H9 (cell line): ENCODE measurements at regions not wholly inside any gene's neighbourhood (a gene's known extent, or its start where the extent isn't known, plus 50 kb on each side); places are given as distances from the start of the nearest gene placed in this dataset.

Source experiments
- DNase-seq: peaks from one replicate; pipeline ENCODE4 v3.0.0-alpha.2; 2017
- H2AFZ ChIP-seq: one replicate; pipeline ENCODE4 v1.6.1; 2013; ENCODE audit warnings: mild to moderate bottlenecking, low read length, control low read depth, moderate library complexity
- H2AK5ac ChIP-seq: 2 replicates; pipeline ENCODE4 v1.6.1; 2013; ENCODE audit warnings: low read length, control low read depth, mixed read lengths; ENCODE audit not compliant: insufficient read length
- H2BK120ac ChIP-seq: one replicate; pipeline ENCODE4 v1.6.1; 2013; ENCODE audit warnings: low read depth, mild to moderate bottlenecking, low read length, control low read depth, inconsistent platforms; ENCODE audit not compliant: poor library complexity, severe bottlenecking
- H2BK12ac ChIP-seq: 2 replicates; pipeline ENCODE4 v1.6.1; 2013; ENCODE audit warnings: low read length, control low read depth, mixed read lengths, low read depth; ENCODE audit not compliant: insufficient read length
- H2BK15ac ChIP-seq: 2 replicates; pipeline ENCODE4 v1.6.1; 2013; ENCODE audit warnings: low read depth, low read length, control low read depth
- H2BK20ac ChIP-seq: one replicate; pipeline ENCODE4 v1.6.1; 2013; ENCODE audit warnings: low read depth, mild to moderate bottlenecking, low read length, control low read depth, inconsistent platforms; ENCODE audit not compliant: poor library complexity, severe bottlenecking
- H2BK5ac ChIP-seq: 2 replicates; pipeline ENCODE4 v1.6.1; 2013; ENCODE audit warnings: low read length, control low read depth, mixed read lengths; ENCODE audit not compliant: insufficient read length
- H3K14ac ChIP-seq: 2 replicates; pipeline ENCODE4 v1.6.1; 2013; ENCODE audit warnings: low read length, control low read depth; ENCODE audit not compliant: insufficient read depth
- H3K18ac ChIP-seq: 2 replicates; pipeline ENCODE4 v1.6.1; 2013; ENCODE audit warnings: low read depth, mild to moderate bottlenecking, mixed read lengths, low read length, control low read depth; ENCODE audit not compliant: insufficient read length
- H3K23ac ChIP-seq: 2 replicates; pipeline ENCODE4 v1.6.1; 2013; ENCODE audit warnings: low read length, control low read depth, mixed read lengths, low read depth; ENCODE audit not compliant: insufficient read length
- H3K23me2 ChIP-seq: 2 replicates; pipeline ENCODE4 v1.6.1; 2013; ENCODE audit warnings: low read depth, mild to moderate bottlenecking, mixed read lengths, low read length, control low read depth; ENCODE audit not compliant: insufficient read length, poor library complexity, severe bottlenecking
- H3K27ac ChIP-seq: 2 replicates; pipeline ENCODE4 v1.5.1; 2013; ENCODE audit warnings: low read length, control low read depth, mixed read lengths, low read depth; ENCODE audit not compliant: insufficient read length
- H3K27me3 ChIP-seq: 2 replicates; pipeline ENCODE4 v1.6.1; 2013; ENCODE audit warnings: low read length, control low read depth, inconsistent platforms; ENCODE audit not compliant: insufficient read depth
- H3K4ac ChIP-seq: 2 replicates; pipeline ENCODE4 v1.6.1; 2013; ENCODE audit warnings: low read depth, mild to moderate bottlenecking, control low read depth, inconsistent platforms, low read length, moderate library complexity
- H3K4me1 ChIP-seq: 2 replicates; pipeline ENCODE4 v1.6.1; 2013; ENCODE audit warnings: low read length, control low read depth, inconsistent platforms; ENCODE audit not compliant: insufficient read depth
- H3K4me2 ChIP-seq: 2 replicates; pipeline ENCODE4 v1.6.1; 2013; ENCODE audit warnings: low read length, control low read depth, mixed read lengths; ENCODE audit not compliant: insufficient read length, insufficient read depth
- H3K56ac ChIP-seq: 2 replicates; pipeline ENCODE4 v1.6.1; 2013; ENCODE audit warnings: low read depth, mild to moderate bottlenecking, mixed read lengths, low read length, control low read depth; ENCODE audit not compliant: insufficient read length
- H3K79me1 ChIP-seq: 2 replicates; pipeline ENCODE4 v1.6.1; 2013; ENCODE audit warnings: low read depth, mild to moderate bottlenecking, moderate library complexity, low read length, control low read depth, inconsistent platforms; ENCODE audit not compliant: insufficient read depth, poor library complexity, severe bottlenecking
- H3K79me2 ChIP-seq: 2 replicates; pipeline ENCODE4 v1.6.1; 2013; ENCODE audit warnings: low read length, control low read depth, inconsistent platforms; ENCODE audit not compliant: insufficient read depth
- H3K9ac ChIP-seq: 2 replicates; pipeline ENCODE4 v1.6.1; 2013; ENCODE audit warnings: low read length, control low read depth, mixed read lengths; ENCODE audit not compliant: insufficient read length; ENCODE audit errors: extremely low read depth
- H3K9me3 ChIP-seq: one replicate; pipeline ENCODE4 v1.6.1; 2013; ENCODE audit warnings: low read depth, low read length, inconsistent platforms; ENCODE audit not compliant: control insufficient read depth
- H3T11ph ChIP-seq: one replicate; pipeline ENCODE4 v1.6.1; 2013; ENCODE audit warnings: mild to moderate bottlenecking, low read length, control low read depth, inconsistent platforms
- H4K20me1 ChIP-seq: one replicate; pipeline ENCODE4 v1.6.1; 2013; ENCODE audit not compliant: control insufficient read depth, insufficient read length, insufficient read depth
- H4K5ac ChIP-seq: 2 replicates; pipeline ENCODE4 v1.6.1; 2013; ENCODE audit warnings: low read depth, mild to moderate bottlenecking, mixed read lengths, low read length, control low read depth; ENCODE audit not compliant: insufficient read length
- H4K8ac ChIP-seq: replicated peaks from 2 replicates; pipeline ENCODE4 v1.6.1; 2013; ENCODE audit warnings: low read length, control low read depth, mixed read lengths, low read depth; ENCODE audit not compliant: insufficient read length
- H4K91ac ChIP-seq: 2 replicates; pipeline ENCODE4 v1.6.1; 2013; ENCODE audit warnings: low read depth, mild to moderate bottlenecking, moderate library complexity, mixed read lengths, low read length, control low read depth; ENCODE audit not compliant: insufficient read length
- H3K27ac Mint-ChIP-seq, 3 experiments: 2 replicates in 2 of 3; 3 replicates in 1 of 3; pipeline ENCODE4 v1.8.0; 2020 to 2021; ENCODE audit warnings: mixed read lengths in 3 of 3, mild to moderate bottlenecking in 1 of 3, moderate library complexity in 1 of 3
- H3K27me3 Mint-ChIP-seq: 2 replicates; pipeline ENCODE4 v1.8.0; 2021; ENCODE audit warnings: low read depth, mild to moderate bottlenecking, moderate library complexity, mixed read lengths
- H3K36me3 Mint-ChIP-seq, 3 experiments: 2 replicates in 2 of 3; 3 replicates in 1 of 3; pipeline ENCODE4 v1.8.0; 2020 to 2021; ENCODE audit warnings: low read depth in 3 of 3, mixed read lengths in 3 of 3; ENCODE audit not compliant: insufficient read depth in 1 of 3
- H3K4me1 Mint-ChIP-seq, 2 experiments: 2 replicates each; pipeline ENCODE4 v1.8.0; 2020; ENCODE audit warnings: mixed read lengths in 2 of 2
- H3K4me3 Mint-ChIP-seq, 2 experiments: 2 replicates in 1 of 2; 3 replicates in 1 of 2; pipeline ENCODE4 v1.8.0; 2020 to 2021; ENCODE audit warnings: mild to moderate bottlenecking in 2 of 2, mixed read lengths in 2 of 2, moderate library complexity in 1 of 2
- H3K9me3 Mint-ChIP-seq, 2 experiments: 2 replicates in 1 of 2; 3 replicates in 1 of 2; pipeline ENCODE4 v1.8.0; 2020; ENCODE audit warnings: mild to moderate bottlenecking in 2 of 2, mixed read lengths in 2 of 2, moderate library complexity in 1 of 2
- CTCF ChIP-seq: fragments of 200-600 bp; sonication (generic); conservative IDR thresholded peaks from 3 replicates; pipeline ENCODE4 v1.8.0; 2021; ENCODE audit warnings: antibody characterized with exemption, mild to moderate bottlenecking
- WGBS: extraction: QIAGEN DNeasy Blood & Tissue Kit; methylation state at CpG from one replicate; pipeline ENCODE4 v1.1.7; 2013; ENCODE audit warnings: missing lambda C conversion rate, low lambda C conversion rate, mixed read lengths; ENCODE audit not compliant: insufficient read length; ENCODE audit errors: extremely low coverage; 5-methylcytosine and 5-hydroxymethylcytosine counted together

GRCh38 chr4:3354455-3354811 is 61.6 kb downstream of the RGS12 start:
- H3K79me2 ChIP-seq = no peaks in the 10 kb centered on the region
- no peak overlapping the region for H3K27ac Mint-ChIP-seq
- H3K27me3 ChIP-seq = no peaks in the 10 kb centered on the region
- no peak overlapping the region for H3K18ac ChIP-seq
- WGBS = no CpG with 5 or more reads among the region's 4 CpGs
- H3K4me1 Mint-ChIP-seq = peaks cover under 1 to 2% of the 10 kb centered on the region in 2 experiments; a peak in 1 of 4 replicates
- H3K4me2 ChIP-seq = no peak overlapping the region
- H4K5ac ChIP-seq = no peak overlapping the region
- H3K14ac ChIP-seq = no peak overlapping the region
- no peak overlapping the region for H2BK5ac ChIP-seq
- peaks cover 4 to 9% of the 10 kb centered on the region in 2 experiments; a peak in 3 of 5 replicates for H3K9me3 Mint-ChIP-seq
- no peaks in the 10 kb centered on the region for H3K9me3 ChIP-seq
- no peak overlapping the region for H3K27ac ChIP-seq
- H2BK120ac ChIP-seq = no peak overlapping the region
- H2BK15ac ChIP-seq = no peak overlapping the region
- peaks cover 0 to 8% (median 7%) of the 10 kb centered on the region in 3 experiments; a peak in 5 of 7 replicates for H3K36me3 Mint-ChIP-seq
- no peak overlapping the region for H4K91ac ChIP-seq
- H3K79me1 ChIP-seq = no peaks in the 10 kb centered on the region
- H3T11ph ChIP-seq = no peak overlapping the region
- no peak overlapping the region for H2AK5ac ChIP-seq
- H3K23ac ChIP-seq = no peak overlapping the region
- TF ChIP-seq CTCF = no peak
- no peaks in the 10 kb centered on the region for H3K27me3 Mint-ChIP-seq
- H4K20me1 ChIP-seq = no peaks in the 10 kb centered on the region
- H4K8ac ChIP-seq = no peak overlapping the region
- no peaks in the 10 kb centered on the region for H3K4me1 ChIP-seq
- H3K4me3 Mint-ChIP-seq = no peak overlapping the region
- H2AFZ ChIP-seq = no peak overlapping the region
- no peak overlapping the region for H3K56ac ChIP-seq
- no peak overlapping the region for H2BK20ac ChIP-seq
- no peaks in the 10 kb centered on the region for H3K23me2 ChIP-seq
- H3K4ac ChIP-seq = no peak overlapping the region
- H3K9ac ChIP-seq = no peak overlapping the region
- H2BK12ac ChIP-seq = no peak overlapping the region
- DNase-seq = no peak
